GM23338 (cell line): ENCODE measurements at regions not wholly inside any gene's neighbourhood (a gene's known extent, or its start where the extent isn't known, plus 50 kb on each side); places are given as distances from the start of the nearest gene placed in this dataset.

Experiments
- ATAC-seq: fragments of 200-7000 bp; cut with Tn5 transposase; 3 replicates; pipeline ENCODE4 v1.9.1; 2020
- DNase-seq: peaks from one replicate; pipeline ENCODE4 v3.0.0-alpha.2; 2015; ENCODE audit warnings: low spot score
- H2AFZ ChIP-seq: fragments of 200-600 bp; sonication (generic); 2 replicates; pipeline ENCODE4 v1.8.0; 2016; ENCODE audit warnings: antibody characterized with exemption, mild to moderate bottlenecking, moderate library complexity
- H3F3A ChIP-seq: fragments of 200-600 bp; sonication (generic); replicated peaks from 2 replicates; pipeline ENCODE4 v1.8.0; 2017; ENCODE audit warnings: antibody characterized with exemption, mixed run types, low read depth
- H3K27ac ChIP-seq: fragments of 200-600 bp; sonication (generic); 2 replicates; pipeline ENCODE4 v1.6.1; 2016; ENCODE audit warnings: low read depth
- H3K27me3 ChIP-seq: fragments of 200-600 bp; sonication (generic); 2 replicates; pipeline ENCODE4 v1.8.0; 2016; ENCODE audit warnings: mild to moderate bottlenecking, mixed run types, moderate library complexity; ENCODE audit not compliant: insufficient read depth
- H3K36me3 ChIP-seq: fragments of 200-600 bp; sonication (generic); 2 replicates; pipeline ENCODE4 v1.8.0; 2016; ENCODE audit warnings: mild to moderate bottlenecking; ENCODE audit not compliant: insufficient read depth
- H3K4me1 ChIP-seq: fragments of 200-600 bp; sonication (generic); 2 replicates; pipeline ENCODE4 v1.8.0; 2016; ENCODE audit warnings: mild to moderate bottlenecking, moderate library complexity; ENCODE audit not compliant: insufficient read depth
- H3K4me2 ChIP-seq: fragments of 200-600 bp; sonication (generic); 2 replicates; pipeline ENCODE4 v1.7.1; 2017; ENCODE audit warnings: mixed run types
- H3K4me3 ChIP-seq: fragments of 200-600 bp; sonication (generic); 2 replicates; pipeline ENCODE4 v1.6.1; 2016; ENCODE audit warnings: mixed run types
- H3K79me2 ChIP-seq: fragments of 200-600 bp; sonication (generic); replicated peaks from 2 replicates; pipeline ENCODE4 v1.8.0; 2017; ENCODE audit warnings: mild to moderate bottlenecking; ENCODE audit not compliant: insufficient read depth
- H3K9me2 ChIP-seq: fragments of 200-600 bp; sonication (generic); 2 replicates; pipeline ENCODE4 v1.8.0; 2017; ENCODE audit not compliant: insufficient read depth
- H4K20me1 ChIP-seq: fragments of 200-600 bp; sonication (generic); replicated peaks from 2 replicates; pipeline ENCODE4 v1.8.0; 2017; ENCODE audit warnings: mild to moderate bottlenecking; ENCODE audit not compliant: insufficient read depth
- H3K27ac Mint-ChIP-seq: 2 replicates; pipeline ENCODE4 v1.8.0; 2020; ENCODE audit warnings: inconsistent platforms, mild to moderate bottlenecking, moderate library complexity, mixed read lengths
- H3K27me3 Mint-ChIP-seq: 3 replicates; pipeline ENCODE4 v1.8.0; 2022; ENCODE audit warnings: low read depth, mild to moderate bottlenecking, moderate library complexity, mixed read lengths, inconsistent platforms; ENCODE audit not compliant: insufficient read depth, poor library complexity
- H3K36me3 Mint-ChIP-seq: 3 replicates; pipeline ENCODE4 v1.8.0; 2021; ENCODE audit warnings: low read depth, mild to moderate bottlenecking, inconsistent platforms, moderate library complexity, mixed read lengths
- H3K4me1 Mint-ChIP-seq: 3 replicates; pipeline ENCODE4 v1.8.0; 2020; ENCODE audit warnings: mild to moderate bottlenecking, inconsistent platforms, mixed read lengths
- H3K4me3 Mint-ChIP-seq: 3 replicates; pipeline ENCODE4 v1.8.0; 2021; ENCODE audit warnings: moderate library complexity, mild to moderate bottlenecking, inconsistent platforms, mixed read lengths
- H3K9me3 Mint-ChIP-seq: 3 replicates; pipeline ENCODE4 v1.8.0; 2020; ENCODE audit warnings: moderate library complexity, mild to moderate bottlenecking, inconsistent platforms, mixed read lengths
- CREB1 ChIP-seq: fragments of 250-450 bp; sonication (Bioruptor Pico); IDR thresholded peaks from 2 replicates; pipeline ENCODE4 v1.5.0; 2020; ENCODE audit warnings: low read depth, mild to moderate bottlenecking, moderate library complexity
- EZH2 ChIP-seq: fragments of 200-600 bp; sonication (generic); IDR thresholded peaks from one replicate; pipeline ENCODE4 v1.8.0; 2017; ENCODE audit warnings: antibody characterized with exemption, mild to moderate bottlenecking, low read depth; ENCODE audit not compliant: unreplicated experiment
- JUNB ChIP-seq: IDR thresholded peaks from one replicate; pipeline ENCODE4 v1.6.1; 2016; ENCODE audit warnings: antibody characterized with exemption; ENCODE audit not compliant: unreplicated experiment
- ZNF114 ChIP-seq: fragments of 250-450 bp; sonication (Bioruptor Pico); IDR thresholded peaks from 2 replicates; pipeline ENCODE4 v1.5.0; 2020; ENCODE audit warnings: mild to moderate bottlenecking, moderate library complexity
- ZNF462 ChIP-seq: fragments of 250-450 bp; sonication (Bioruptor Pico); IDR thresholded peaks from 2 replicates; pipeline ENCODE4 v1.5.0; 2020; ENCODE audit warnings: mild to moderate bottlenecking, moderate library complexity
- TF ChIP-seq, protein P1 (sequence below): IDR thresholded peaks from 2 replicates; pipeline ENCODE4 v1.6.1; 2016; ENCODE audit warnings: antibody characterized with exemption

DNA sequence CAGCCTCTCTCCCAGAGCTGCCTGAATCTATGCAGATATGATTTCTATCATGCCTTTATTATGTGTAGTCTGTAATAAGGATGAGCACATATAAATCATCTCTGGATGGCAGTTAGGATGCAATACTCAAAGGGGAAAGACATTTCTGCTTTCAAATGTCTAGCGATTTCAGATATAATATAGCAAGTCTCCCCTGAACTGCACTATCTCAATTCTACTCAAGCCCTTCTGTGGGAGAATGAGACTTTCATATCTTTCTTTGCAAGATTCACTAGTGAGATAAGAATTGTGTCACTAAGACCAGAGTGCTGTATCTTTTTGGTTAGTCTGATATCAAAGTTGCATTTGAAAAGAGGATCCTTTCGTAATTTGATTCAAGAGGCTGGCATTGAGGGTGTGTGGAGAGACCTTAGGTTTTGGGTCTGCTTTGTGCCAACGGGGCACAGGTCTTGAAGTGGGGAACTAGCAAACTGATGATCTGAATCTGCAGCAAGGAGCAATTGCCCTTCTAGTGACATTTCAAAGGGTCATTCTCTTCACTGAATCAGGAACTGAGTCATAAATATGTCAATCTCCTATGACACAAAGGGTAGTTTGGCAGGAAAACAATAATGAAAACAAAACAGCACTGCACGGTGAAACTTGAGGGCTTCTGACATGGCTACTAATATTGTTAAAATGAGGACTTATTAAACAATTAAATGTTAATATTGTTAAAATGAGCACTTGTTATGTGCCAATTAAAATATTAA, 305.5 kb upstream of the CLINT1 start (continued):
- TF ChIP-seq ZNF462 (CRISPR knock-in tag) (no peak), EZH2 (no peak)

- Histone ChIP-seq H3K27ac (no peak overlapping the region), H2AFZ (no peak overlapping the region), H3K9me2 (no peaks in the 10 kb centered on the region), H3K4me3 (no peak overlapping the region), H3K4me2 (no peak overlapping the region), H3K27me3 (no peaks in the 10 kb centered on the region), H3F3A (no peaks in the 10 kb centered on the region), H3K79me2 (no peaks in the 10 kb centered on the region), H3K4me1 (no peaks in the 10 kb centered on the region), H3K36me3 (no peaks in the 10 kb centered on the region), H4K20me1 (no peaks in the 10 kb centered on the region)
- Mint-ChIP-seq H3K9me3 (no peaks in the 10 kb centered on the region), H3K36me3 (no peaks in the 10 kb centered on the region), H3K4me1 (no peaks in the 10 kb centered on the region; the same call in 2 of the 3 replicates), H3K4me3 (no peak overlapping the region), H3K27me3 (peaks cover 13% of the 10 kb centered on the region), H3K27ac (no peak overlapping the region)
- DNase-seq (no peak), ATAC-seq (no peak)
- no peak for TF ChIP-seq ZNF114 (CRISPR knock-in tag)
- no peak for TF ChIP-seq JUNB
- no peak for TF ChIP-seq CREB1 (CRISPR knock-in tag)
- TF ChIP-seq, protein P1, sequence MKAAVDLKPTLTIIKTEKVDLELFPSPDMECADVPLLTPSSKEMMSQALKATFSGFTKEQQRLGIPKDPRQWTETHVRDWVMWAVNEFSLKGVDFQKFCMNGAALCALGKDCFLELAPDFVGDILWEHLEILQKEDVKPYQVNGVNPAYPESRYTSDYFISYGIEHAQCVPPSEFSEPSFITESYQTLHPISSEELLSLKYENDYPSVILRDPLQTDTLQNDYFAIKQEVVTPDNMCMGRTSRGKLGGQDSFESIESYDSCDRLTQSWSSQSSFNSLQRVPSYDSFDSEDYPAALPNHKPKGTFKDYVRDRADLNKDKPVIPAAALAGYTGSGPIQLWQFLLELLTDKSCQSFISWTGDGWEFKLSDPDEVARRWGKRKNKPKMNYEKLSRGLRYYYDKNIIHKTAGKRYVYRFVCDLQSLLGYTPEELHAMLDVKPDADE: no peak
- TF ChIP-seq ZNF462 (CRISPR knock-in tag): no peak
Measured at GRCh38 chr5:158163451-158164295, 304.7 kb upstream of the CLINT1 start.
